Upper lobe of left lung (tissue), 4 donors: ENCODE measurements at regions not wholly inside any gene's neighbourhood (a gene's known extent, or its start where the extent isn't known, plus 50 kb on each side); places are given as distances from the start of the nearest gene placed in this dataset.

Experiments
- EP300 ChIP-seq, 4 donors: sonication (generic); formaldehyde crosslinking; IDR thresholded peaks; one replicate each; pipeline ENCODE4 v1.5.1; 2017; ENCODE audit warnings: antibody characterized with exemption in 4 of 4, control low read depth in 2 of 4
- POLR2A ChIP-seq, 4 donors: fragments of 450-650 bp; IDR thresholded peaks; one replicate each; pipeline ENCODE4 v1.5.1; 2016 to 2017; ENCODE audit warnings: antibody characterized with exemption in 4 of 4, mild to moderate bottlenecking in 2 of 4
- POLR2AphosphoS5 ChIP-seq, 2 donors: sonication (generic); formaldehyde crosslinking; IDR thresholded peaks; one replicate each; pipeline ENCODE4 v1.5.1; 2017; ENCODE audit warnings: antibody characterized with exemption in 2 of 2
- TF ChIP-seq, protein P1 (sequence below), 6 experiments: fragments of 450-650 bp in 4 of 6; fragments of 200-600 bp in 2 of 6; sonication (generic) in 2 of 6; IDR thresholded peaks; one replicate each; pipeline ENCODE4 v1.5.1; 2016 to 2019; ENCODE audit warnings: antibody characterized with exemption in 6 of 6

DNA sequence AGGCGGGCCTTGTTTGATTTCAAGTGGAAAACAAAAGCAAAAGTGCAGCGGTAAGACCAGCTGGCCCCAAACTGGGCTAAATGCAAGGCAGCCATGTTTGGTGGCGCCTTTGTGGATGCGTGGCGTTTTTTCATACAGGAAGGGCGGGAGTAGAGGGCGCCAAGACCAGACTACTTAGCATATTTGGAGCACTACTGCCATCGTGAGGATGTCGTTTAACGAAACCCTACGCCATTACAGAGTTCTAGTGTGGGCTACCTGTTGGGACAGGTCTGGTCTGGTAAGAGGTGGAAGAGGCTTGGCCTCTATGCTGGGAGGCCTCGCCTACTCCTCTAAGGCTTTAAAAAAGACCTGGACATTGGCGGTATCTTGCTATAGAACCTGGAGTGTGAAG is 230.7 kb upstream of the STK26 start:
- TF ChIP-seq, protein P1, sequence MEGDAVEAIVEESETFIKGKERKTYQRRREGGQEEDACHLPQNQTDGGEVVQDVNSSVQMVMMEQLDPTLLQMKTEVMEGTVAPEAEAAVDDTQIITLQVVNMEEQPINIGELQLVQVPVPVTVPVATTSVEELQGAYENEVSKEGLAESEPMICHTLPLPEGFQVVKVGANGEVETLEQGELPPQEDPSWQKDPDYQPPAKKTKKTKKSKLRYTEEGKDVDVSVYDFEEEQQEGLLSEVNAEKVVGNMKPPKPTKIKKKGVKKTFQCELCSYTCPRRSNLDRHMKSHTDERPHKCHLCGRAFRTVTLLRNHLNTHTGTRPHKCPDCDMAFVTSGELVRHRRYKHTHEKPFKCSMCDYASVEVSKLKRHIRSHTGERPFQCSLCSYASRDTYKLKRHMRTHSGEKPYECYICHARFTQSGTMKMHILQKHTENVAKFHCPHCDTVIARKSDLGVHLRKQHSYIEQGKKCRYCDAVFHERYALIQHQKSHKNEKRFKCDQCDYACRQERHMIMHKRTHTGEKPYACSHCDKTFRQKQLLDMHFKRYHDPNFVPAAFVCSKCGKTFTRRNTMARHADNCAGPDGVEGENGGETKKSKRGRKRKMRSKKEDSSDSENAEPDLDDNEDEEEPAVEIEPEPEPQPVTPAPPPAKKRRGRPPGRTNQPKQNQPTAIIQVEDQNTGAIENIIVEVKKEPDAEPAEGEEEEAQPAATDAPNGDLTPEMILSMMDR (IDR thresholded peaks at IDR 0.05) = peak in 3 of 6 experiments; percentile 38 to 76 (median 72)
- no peak for TF ChIP-seq POLR2A (IDR thresholded peaks at IDR 0.05)
- TF ChIP-seq POLR2AphosphoS5 (IDR thresholded peaks at IDR 0.05) = peak; percentile 87 to 92
- no peak for TF ChIP-seq EP300 (IDR thresholded peaks at IDR 0.05)
